HEK293 (cell line): ENCODE measurements at regions not wholly inside any gene's neighbourhood (a gene's known extent, or its start where the extent isn't known, plus 50 kb on each side); places are given as distances from the start of the nearest gene placed in this dataset.

ENCODE experiments used
- BCL11B ChIP-seq: fragments of 450-650 bp; formaldehyde crosslinking; IDR thresholded peaks from 2 replicates; pipeline ENCODE4 v1.5.1; 2016; ENCODE audit warnings: low read depth, missing biosample characterization, missing genetic modification characterization
- GFI1B ChIP-seq: fragments of 450-650 bp; formaldehyde crosslinking; IDR thresholded peaks from 2 replicates; pipeline ENCODE4 v1.5.1; 2016; ENCODE audit warnings: missing biosample characterization, missing genetic modification characterization
- GLI4 ChIP-seq: fragments of 450-650 bp; formaldehyde crosslinking; IDR thresholded peaks from 2 replicates; pipeline ENCODE4 v1.5.1; 2016; ENCODE audit warnings: missing biosample characterization, missing genetic modification characterization
- GLIS2 ChIP-seq: fragments of 450-650 bp; formaldehyde crosslinking; IDR thresholded peaks from 2 replicates; pipeline ENCODE4 v1.5.1; 2016; ENCODE audit warnings: missing biosample characterization, missing genetic modification characterization
- IKZF3 ChIP-seq: fragments of 450-650 bp; IDR thresholded peaks from 2 replicates; pipeline ENCODE4 v1.5.0; 2018; ENCODE audit warnings: missing biosample characterization, mild to moderate bottlenecking, missing genetic modification characterization, moderate library complexity
- SP2 ChIP-seq: fragments of 450-650 bp; formaldehyde crosslinking; IDR thresholded peaks from 2 replicates; pipeline ENCODE4 v1.5.1; 2016; ENCODE audit warnings: missing biosample characterization, missing genetic modification characterization
- YY2 ChIP-seq: fragments of 450-650 bp; formaldehyde crosslinking; IDR thresholded peaks from 2 replicates; pipeline ENCODE4 v1.5.1; 2016; ENCODE audit warnings: missing biosample characterization, missing genetic modification characterization
- ZFP41 ChIP-seq: fragments of 450-650 bp; formaldehyde crosslinking; IDR thresholded peaks from 2 replicates; pipeline ENCODE4 v1.5.1; 2016; ENCODE audit warnings: missing biosample characterization, missing genetic modification characterization, borderline replicate concordance
- ZNF121 ChIP-seq: fragments of 450-650 bp; formaldehyde crosslinking; IDR thresholded peaks from 2 replicates; pipeline ENCODE4 v1.5.1; 2016; ENCODE audit warnings: missing biosample characterization, missing genetic modification characterization
- ZNF132 ChIP-seq: fragments of 450-650 bp; formaldehyde crosslinking; IDR thresholded peaks from 2 replicates; pipeline ENCODE4 v1.5.1; 2017; ENCODE audit warnings: missing biosample characterization, missing genetic modification characterization, borderline replicate concordance
- ZNF138 ChIP-seq: fragments of 450-650 bp; formaldehyde crosslinking; IDR thresholded peaks from 2 replicates; pipeline ENCODE4 v1.5.1; 2016; ENCODE audit warnings: missing biosample characterization, missing genetic modification characterization, borderline replicate concordance
- ZNF16 ChIP-seq: fragments of 450-650 bp; formaldehyde crosslinking; IDR thresholded peaks from 2 replicates; pipeline ENCODE4 v1.5.1; 2016; ENCODE audit warnings: low read depth, missing biosample characterization, missing genetic modification characterization
- ZNF169 ChIP-seq: fragments of 450-650 bp; formaldehyde crosslinking; IDR thresholded peaks from 2 replicates; pipeline ENCODE4 v1.5.1; 2016; ENCODE audit warnings: missing biosample characterization, missing genetic modification characterization
- ZNF174 ChIP-seq: fragments of 450-650 bp; formaldehyde crosslinking; IDR thresholded peaks from 2 replicates; pipeline ENCODE4 v1.5.0; 2017; ENCODE audit warnings: missing biosample characterization, mild to moderate bottlenecking, missing genetic modification characterization
- ZNF184 ChIP-seq: fragments of 450-650 bp; IDR thresholded peaks from 2 replicates; pipeline ENCODE4 v1.5.1; 2018; ENCODE audit warnings: missing biosample characterization, mild to moderate bottlenecking, missing genetic modification characterization
- ZNF19 ChIP-seq: fragments of 450-650 bp; formaldehyde crosslinking; IDR thresholded peaks from 2 replicates; pipeline ENCODE4; 2016; ENCODE audit warnings: missing biosample characterization, missing genetic modification characterization, low read depth
- ZNF202 ChIP-seq: fragments of 450-650 bp; formaldehyde crosslinking; IDR thresholded peaks from 2 replicates; pipeline ENCODE4 v1.5.1; 2016; ENCODE audit warnings: missing biosample characterization, missing genetic modification characterization, borderline replicate concordance
- ZNF23 ChIP-seq: fragments of 450-650 bp; formaldehyde crosslinking; IDR thresholded peaks from 2 replicates; pipeline ENCODE4 v1.5.1; 2016; ENCODE audit warnings: missing biosample characterization, missing genetic modification characterization, borderline replicate concordance
- ZNF37A ChIP-seq: fragments of 450-650 bp; IDR thresholded peaks from 2 replicates; pipeline ENCODE4 v1.5.1; 2018; ENCODE audit warnings: missing biosample characterization, missing genetic modification characterization
- ZNF391 ChIP-seq: fragments of 450-650 bp; formaldehyde crosslinking; IDR thresholded peaks from 2 replicates; pipeline ENCODE4 v1.5.1; 2016; ENCODE audit warnings: low read depth, missing biosample characterization, missing genetic modification characterization, borderline replicate concordance
- ZNF426 ChIP-seq: fragments of 450-650 bp; formaldehyde crosslinking; IDR thresholded peaks from 2 replicates; pipeline ENCODE4 v1.5.1; 2017; ENCODE audit warnings: missing biosample characterization, missing genetic modification characterization, mild to moderate bottlenecking, inconsistent platforms, moderate library complexity
- ZNF473 ChIP-seq: fragments of 450-650 bp; formaldehyde crosslinking; IDR thresholded peaks from 2 replicates; pipeline ENCODE4 v1.5.1; 2017; ENCODE audit warnings: missing biosample characterization, missing genetic modification characterization
- ZNF501 ChIP-seq: fragments of 450-650 bp; formaldehyde crosslinking; IDR thresholded peaks from 2 replicates; pipeline ENCODE4 v1.5.1; 2016; ENCODE audit warnings: missing biosample characterization, missing genetic modification characterization
- ZNF521 ChIP-seq: fragments of 450-650 bp; formaldehyde crosslinking; IDR thresholded peaks from 2 replicates; pipeline ENCODE4 v1.5.1; 2017; ENCODE audit warnings: missing biosample characterization, mild to moderate bottlenecking, missing genetic modification characterization
- ZNF600 ChIP-seq: fragments of 450-650 bp; formaldehyde crosslinking; IDR thresholded peaks from 2 replicates; pipeline ENCODE4 v1.5.1; 2016; ENCODE audit warnings: missing biosample characterization, missing genetic modification characterization
- ZNF654 ChIP-seq: fragments of 450-650 bp; formaldehyde crosslinking; IDR thresholded peaks from 2 replicates; pipeline ENCODE4 v1.5.1; 2016; ENCODE audit warnings: low read depth, missing biosample characterization, missing genetic modification characterization
- ZNF747 ChIP-seq: fragments of 450-650 bp; formaldehyde crosslinking; IDR thresholded peaks from 2 replicates; pipeline ENCODE4 v1.5.1; 2016; ENCODE audit warnings: missing biosample characterization, missing genetic modification characterization
- ZNF791 ChIP-seq: fragments of 450-650 bp; formaldehyde crosslinking; IDR thresholded peaks from 2 replicates; pipeline ENCODE4 v1.5.1; 2016; ENCODE audit warnings: missing biosample characterization, missing genetic modification characterization
- ZNF792 ChIP-seq: fragments of 450-650 bp; formaldehyde crosslinking; IDR thresholded peaks from 2 replicates; pipeline ENCODE4 v1.5.1; 2016; ENCODE audit warnings: missing biosample characterization, missing genetic modification characterization
- ZSCAN16 ChIP-seq: fragments of 450-650 bp; formaldehyde crosslinking; IDR thresholded peaks from 2 replicates; pipeline ENCODE4 v1.5.1; 2016; ENCODE audit warnings: missing biosample characterization, missing genetic modification characterization
- TF ChIP-seq, protein P1 (sequence below): fragments of 450-650 bp; formaldehyde crosslinking; IDR thresholded peaks from 2 replicates; pipeline ENCODE4 v1.5.1; 2016; ENCODE audit warnings: missing biosample characterization, missing genetic modification characterization, borderline replicate concordance
- TF ChIP-seq, protein P2 (sequence below): fragments of 450-650 bp; formaldehyde crosslinking; IDR thresholded peaks from 2 replicates; pipeline ENCODE4 v1.5.1; 2016; ENCODE audit warnings: missing biosample characterization, missing genetic modification characterization
- TF ChIP-seq, protein P3 (sequence below): fragments of 450-650 bp; formaldehyde crosslinking; IDR thresholded peaks from 2 replicates; pipeline ENCODE4 v1.5.0; 2017; ENCODE audit warnings: missing biosample characterization, missing genetic modification characterization, borderline replicate concordance

DNA sequence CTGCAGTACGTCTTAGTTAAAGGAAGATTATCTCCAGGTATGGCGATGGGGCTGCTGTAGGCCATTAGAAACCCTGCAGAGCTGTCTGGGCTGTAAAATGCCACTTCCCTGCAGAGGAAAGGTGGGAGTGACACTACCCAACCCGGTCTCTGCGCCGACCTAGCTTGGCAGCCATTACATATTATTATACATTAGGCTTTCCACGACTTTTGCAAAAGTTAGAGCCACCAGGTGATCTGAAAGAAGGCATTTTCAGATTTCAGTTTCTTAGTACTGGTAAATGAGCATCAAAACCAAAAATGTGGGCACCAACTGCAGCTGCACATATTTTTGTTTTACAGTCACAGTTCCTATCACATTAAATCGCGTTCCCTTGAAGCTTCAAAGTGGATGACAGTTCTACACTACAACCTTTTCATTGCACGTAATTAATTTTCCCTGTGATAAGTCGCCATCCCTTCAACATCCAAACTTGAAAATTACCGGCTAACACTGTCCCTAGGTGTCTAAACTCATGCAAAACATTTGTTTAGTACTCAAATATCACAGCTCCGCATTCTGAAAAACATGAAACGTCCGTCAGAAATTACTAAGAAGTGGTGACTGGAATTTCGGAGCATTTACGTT is 81.4 kb upstream of the CHD2 start (continued):
- TF ChIP-seq, protein P1, sequence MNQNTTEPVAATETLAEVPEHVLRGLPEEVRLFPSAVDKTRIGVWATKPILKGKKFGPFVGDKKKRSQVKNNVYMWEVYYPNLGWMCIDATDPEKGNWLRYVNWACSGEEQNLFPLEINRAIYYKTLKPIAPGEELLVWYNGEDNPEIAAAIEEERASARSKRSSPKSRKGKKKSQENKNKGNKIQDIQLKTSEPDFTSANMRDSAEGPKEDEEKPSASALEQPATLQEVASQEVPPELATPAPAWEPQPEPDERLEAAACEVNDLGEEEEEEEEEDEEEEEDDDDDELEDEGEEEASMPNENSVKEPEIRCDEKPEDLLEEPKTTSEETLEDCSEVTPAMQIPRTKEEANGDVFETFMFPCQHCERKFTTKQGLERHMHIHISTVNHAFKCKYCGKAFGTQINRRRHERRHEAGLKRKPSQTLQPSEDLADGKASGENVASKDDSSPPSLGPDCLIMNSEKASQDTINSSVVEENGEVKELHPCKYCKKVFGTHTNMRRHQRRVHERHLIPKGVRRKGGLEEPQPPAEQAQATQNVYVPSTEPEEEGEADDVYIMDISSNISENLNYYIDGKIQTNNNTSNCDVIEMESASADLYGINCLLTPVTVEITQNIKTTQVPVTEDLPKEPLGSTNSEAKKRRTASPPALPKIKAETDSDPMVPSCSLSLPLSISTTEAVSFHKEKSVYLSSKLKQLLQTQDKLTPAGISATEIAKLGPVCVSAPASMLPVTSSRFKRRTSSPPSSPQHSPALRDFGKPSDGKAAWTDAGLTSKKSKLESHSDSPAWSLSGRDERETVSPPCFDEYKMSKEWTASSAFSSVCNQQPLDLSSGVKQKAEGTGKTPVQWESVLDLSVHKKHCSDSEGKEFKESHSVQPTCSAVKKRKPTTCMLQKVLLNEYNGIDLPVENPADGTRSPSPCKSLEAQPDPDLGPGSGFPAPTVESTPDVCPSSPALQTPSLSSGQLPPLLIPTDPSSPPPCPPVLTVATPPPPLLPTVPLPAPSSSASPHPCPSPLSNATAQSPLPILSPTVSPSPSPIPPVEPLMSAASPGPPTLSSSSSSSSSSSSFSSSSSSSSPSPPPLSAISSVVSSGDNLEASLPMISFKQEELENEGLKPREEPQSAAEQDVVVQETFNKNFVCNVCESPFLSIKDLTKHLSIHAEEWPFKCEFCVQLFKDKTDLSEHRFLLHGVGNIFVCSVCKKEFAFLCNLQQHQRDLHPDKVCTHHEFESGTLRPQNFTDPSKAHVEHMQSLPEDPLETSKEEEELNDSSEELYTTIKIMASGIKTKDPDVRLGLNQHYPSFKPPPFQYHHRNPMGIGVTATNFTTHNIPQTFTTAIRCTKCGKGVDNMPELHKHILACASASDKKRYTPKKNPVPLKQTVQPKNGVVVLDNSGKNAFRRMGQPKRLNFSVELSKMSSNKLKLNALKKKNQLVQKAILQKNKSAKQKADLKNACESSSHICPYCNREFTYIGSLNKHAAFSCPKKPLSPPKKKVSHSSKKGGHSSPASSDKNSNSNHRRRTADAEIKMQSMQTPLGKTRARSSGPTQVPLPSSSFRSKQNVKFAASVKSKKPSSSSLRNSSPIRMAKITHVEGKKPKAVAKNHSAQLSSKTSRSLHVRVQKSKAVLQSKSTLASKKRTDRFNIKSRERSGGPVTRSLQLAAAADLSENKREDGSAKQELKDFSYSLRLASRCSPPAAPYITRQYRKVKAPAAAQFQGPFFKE (tag by site-specific recombination) = no peak
- TF ChIP-seq, protein P2, sequence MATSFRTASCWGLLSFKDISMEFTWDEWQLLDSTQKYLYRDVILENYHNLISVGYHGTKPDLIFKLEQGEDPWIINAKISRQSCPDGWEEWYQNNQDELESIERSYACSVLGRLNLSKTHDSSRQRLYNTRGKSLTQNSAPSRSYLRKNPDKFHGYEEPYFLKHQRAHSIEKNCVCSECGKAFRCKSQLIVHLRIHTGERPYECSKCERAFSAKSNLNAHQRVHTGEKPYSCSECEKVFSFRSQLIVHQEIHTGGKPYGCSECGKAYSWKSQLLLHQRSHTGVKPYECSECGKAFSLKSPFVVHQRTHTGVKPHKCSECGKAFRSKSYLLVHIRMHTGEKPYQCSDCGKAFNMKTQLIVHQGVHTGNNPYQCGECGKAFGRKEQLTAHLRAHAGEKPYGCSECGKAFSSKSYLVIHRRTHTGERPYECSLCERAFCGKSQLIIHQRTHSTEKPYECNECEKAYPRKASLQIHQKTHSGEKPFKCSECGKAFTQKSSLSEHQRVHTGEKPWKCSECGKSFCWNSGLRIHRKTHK = no peak
- TF ChIP-seq ZNF16 (tag by site-specific recombination) = no peak
- no peak for TF ChIP-seq ZNF174 (tag by site-specific recombination)
- 0 out of 2 replicates have a peak, but pooled peaks have one; percentile 36 for TF ChIP-seq IKZF3 (tag by site-specific recombination)
- no peak for TF ChIP-seq ZNF132 (tag by site-specific recombination)
- no peak for TF ChIP-seq ZNF521 (tag by site-specific recombination)
- no peak for TF ChIP-seq ZNF391 (tag by site-specific recombination)
- no peak for TF ChIP-seq BCL11B (tag by site-specific recombination)
- no peak for TF ChIP-seq GLI4 (tag by site-specific recombination)
- TF ChIP-seq ZNF426 = no peak
- TF ChIP-seq ZNF19 (tag by site-specific recombination) = no peak
- no peak for TF ChIP-seq ZNF654
- TF ChIP-seq ZNF184 (tag by site-specific recombination) = no peak
- peak; percentile 37; the same call in 1 of the 2 replicates for TF ChIP-seq YY2 (tag by site-specific recombination)
- no peak for TF ChIP-seq ZNF473 (tag by site-specific recombination)
- TF ChIP-seq ZNF747 (tag by site-specific recombination) = no peak
- no peak for TF ChIP-seq ZNF138
- TF ChIP-seq, protein P3, sequence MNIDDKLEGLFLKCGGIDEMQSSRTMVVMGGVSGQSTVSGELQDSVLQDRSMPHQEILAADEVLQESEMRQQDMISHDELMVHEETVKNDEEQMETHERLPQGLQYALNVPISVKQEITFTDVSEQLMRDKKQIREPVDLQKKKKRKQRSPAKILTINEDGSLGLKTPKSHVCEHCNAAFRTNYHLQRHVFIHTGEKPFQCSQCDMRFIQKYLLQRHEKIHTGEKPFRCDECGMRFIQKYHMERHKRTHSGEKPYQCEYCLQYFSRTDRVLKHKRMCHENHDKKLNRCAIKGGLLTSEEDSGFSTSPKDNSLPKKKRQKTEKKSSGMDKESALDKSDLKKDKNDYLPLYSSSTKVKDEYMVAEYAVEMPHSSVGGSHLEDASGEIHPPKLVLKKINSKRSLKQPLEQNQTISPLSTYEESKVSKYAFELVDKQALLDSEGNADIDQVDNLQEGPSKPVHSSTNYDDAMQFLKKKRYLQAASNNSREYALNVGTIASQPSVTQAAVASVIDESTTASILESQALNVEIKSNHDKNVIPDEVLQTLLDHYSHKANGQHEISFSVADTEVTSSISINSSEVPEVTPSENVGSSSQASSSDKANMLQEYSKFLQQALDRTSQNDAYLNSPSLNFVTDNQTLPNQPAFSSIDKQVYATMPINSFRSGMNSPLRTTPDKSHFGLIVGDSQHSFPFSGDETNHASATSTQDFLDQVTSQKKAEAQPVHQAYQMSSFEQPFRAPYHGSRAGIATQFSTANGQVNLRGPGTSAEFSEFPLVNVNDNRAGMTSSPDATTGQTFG (tag by site-specific recombination) = no peak
- TF ChIP-seq ZNF792 (tag by site-specific recombination) = no peak
- no peak for TF ChIP-seq ZNF202 (tag by site-specific recombination)
- TF ChIP-seq SP2 (tag by site-specific recombination) = no peak
- no peak for TF ChIP-seq GLIS2 (tag by site-specific recombination)
- peak; percentile 16; the same call in 1 of the 2 replicates for TF ChIP-seq ZNF501 (tag by site-specific recombination)
- TF ChIP-seq ZNF791 (tag by site-specific recombination) = no peak
- no peak for TF ChIP-seq ZNF121 (tag by site-specific recombination)
- no peak for TF ChIP-seq ZSCAN16 (tag by site-specific recombination)
- TF ChIP-seq ZFP41 (tag by site-specific recombination) = no peak
- no peak for TF ChIP-seq ZNF600 (tag by site-specific recombination)
- no peak for TF ChIP-seq GFI1B (tag by site-specific recombination)
- TF ChIP-seq ZNF23 (tag by site-specific recombination) = no peak
- TF ChIP-seq ZNF169 (tag by site-specific recombination) = no peak
- no peak for TF ChIP-seq ZNF37A
